NB4 (cell line): ENCODE measurements at regions not wholly inside any gene's neighbourhood (a gene's known extent, or its start where the extent isn't known, plus 50 kb on each side); places are given as distances from the start of the nearest gene placed in this dataset.

Source experiments
- DNase-seq: peaks from one replicate; pipeline ENCODE4 v3.0.0; 2010; ENCODE audit warnings: low read depth
- H3K4me3 ChIP-seq: one replicate; pipeline ENCODE4 v1.5.1; 2011; ENCODE audit warnings: mild to moderate bottlenecking, low read depth, low read length, moderate library complexity
- CTCF ChIP-seq: IDR thresholded peaks from one replicate; pipeline ENCODE4 v1.5.1; 2012; ENCODE audit warnings: low read depth, low read length
- MYC ChIP-seq: IDR thresholded peaks from 2 replicates; pipeline ENCODE4 v1.6.1; 2011; ENCODE audit warnings: low read depth, low read length
- POLR2A ChIP-seq: IDR thresholded peaks from 2 replicates; pipeline ENCODE4 v1.6.1; 2011; ENCODE audit warnings: mild to moderate bottlenecking; ENCODE audit not compliant: insufficient read length; ENCODE audit errors: extremely low read depth
- TF ChIP-seq, protein P1 (sequence below): IDR thresholded peaks from 2 replicates; pipeline ENCODE4 v1.6.1; 2011; ENCODE audit warnings: low read depth, low read length

GRCh38 chr6:82017773-82018172 lies 229.8 kb downstream of the IBTK start:
- no peak for DNase-seq
- no peak overlapping the region for H3K4me3 ChIP-seq
- TF ChIP-seq CTCF (no peak), MYC (no peak), POLR2A (no peak)
- TF ChIP-seq, protein P1, sequence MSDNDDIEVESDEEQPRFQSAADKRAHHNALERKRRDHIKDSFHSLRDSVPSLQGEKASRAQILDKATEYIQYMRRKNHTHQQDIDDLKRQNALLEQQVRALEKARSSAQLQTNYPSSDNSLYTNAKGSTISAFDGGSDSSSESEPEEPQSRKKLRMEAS: no peak

DNA sequence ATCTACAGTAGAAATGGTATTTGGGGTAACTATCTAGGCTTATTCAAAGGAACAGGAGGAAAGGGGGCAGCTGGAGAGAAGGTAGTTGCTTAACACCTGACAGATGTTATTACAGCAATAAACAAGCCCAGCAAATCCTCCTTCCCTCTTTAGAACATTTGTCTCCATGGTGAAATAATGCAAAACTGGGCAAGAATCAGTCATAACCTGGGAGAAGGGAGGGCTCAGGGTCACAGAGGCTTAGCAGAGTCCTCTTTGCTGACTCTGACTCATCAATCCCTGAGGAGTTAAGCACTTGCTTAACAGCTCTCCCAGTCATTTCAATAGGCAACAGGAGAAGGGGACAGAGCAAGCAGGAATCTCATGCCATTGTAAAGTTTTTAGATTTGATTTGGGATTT lies 230.3 kb downstream of the IBTK start:
- TF ChIP-seq MYC (no peak), CTCF (no peak), POLR2A (no peak)
- TF ChIP-seq, protein P1: no peak
- no peak overlapping the region for H3K4me3 ChIP-seq
- DNase-seq: peak; percentile 61

DNA sequence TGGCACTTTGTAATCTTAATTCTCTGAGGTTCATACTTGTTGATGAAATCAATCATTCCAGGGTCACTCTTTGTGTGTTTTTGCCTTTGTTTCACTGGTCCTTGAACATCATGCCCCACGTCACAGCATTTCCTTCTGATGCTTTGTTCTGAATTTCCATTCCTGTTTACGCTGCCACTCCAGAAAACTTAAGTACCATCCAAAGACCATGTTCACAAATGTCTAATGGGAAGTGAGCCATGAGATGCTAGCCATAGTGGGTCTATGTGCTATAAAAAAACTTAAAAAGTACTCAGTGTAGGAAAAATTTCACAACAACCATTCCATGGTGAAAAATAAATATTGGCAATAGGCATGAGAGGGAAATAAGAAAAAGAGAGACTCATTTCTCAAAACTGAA lies 232.0 kb downstream of the IBTK start:
- H3K4me3 ChIP-seq: no peak overlapping the region
- TF ChIP-seq CTCF (no peak), MYC (no peak), POLR2A (no peak)
- TF ChIP-seq, protein P1: no peak
- DNase-seq: no peak

DNA sequence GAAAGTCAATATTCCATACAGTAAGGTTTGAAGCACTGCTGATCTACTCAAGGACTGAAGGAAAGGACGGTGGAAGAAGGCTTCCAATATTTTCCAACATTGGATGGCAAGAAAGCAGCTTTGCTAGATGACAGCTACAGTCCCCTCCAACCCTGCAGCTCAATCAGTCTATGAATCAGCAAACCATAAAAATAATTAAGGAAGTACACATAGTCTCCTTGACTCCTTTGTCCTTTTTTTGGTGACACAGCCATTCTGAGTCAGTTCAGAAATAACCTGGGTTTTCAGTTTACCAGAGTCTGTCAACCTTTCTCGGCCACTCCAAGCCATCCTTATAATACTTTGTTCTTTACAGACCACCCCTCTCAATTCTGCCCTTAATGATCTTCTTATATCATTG lies 232.5 kb downstream of the IBTK start:
- peak; percentile 51 for DNase-seq
- TF ChIP-seq CTCF: no peak
- TF ChIP-seq, protein P1: no peak
- no peak for TF ChIP-seq MYC
- no peak for TF ChIP-seq POLR2A

DNA sequence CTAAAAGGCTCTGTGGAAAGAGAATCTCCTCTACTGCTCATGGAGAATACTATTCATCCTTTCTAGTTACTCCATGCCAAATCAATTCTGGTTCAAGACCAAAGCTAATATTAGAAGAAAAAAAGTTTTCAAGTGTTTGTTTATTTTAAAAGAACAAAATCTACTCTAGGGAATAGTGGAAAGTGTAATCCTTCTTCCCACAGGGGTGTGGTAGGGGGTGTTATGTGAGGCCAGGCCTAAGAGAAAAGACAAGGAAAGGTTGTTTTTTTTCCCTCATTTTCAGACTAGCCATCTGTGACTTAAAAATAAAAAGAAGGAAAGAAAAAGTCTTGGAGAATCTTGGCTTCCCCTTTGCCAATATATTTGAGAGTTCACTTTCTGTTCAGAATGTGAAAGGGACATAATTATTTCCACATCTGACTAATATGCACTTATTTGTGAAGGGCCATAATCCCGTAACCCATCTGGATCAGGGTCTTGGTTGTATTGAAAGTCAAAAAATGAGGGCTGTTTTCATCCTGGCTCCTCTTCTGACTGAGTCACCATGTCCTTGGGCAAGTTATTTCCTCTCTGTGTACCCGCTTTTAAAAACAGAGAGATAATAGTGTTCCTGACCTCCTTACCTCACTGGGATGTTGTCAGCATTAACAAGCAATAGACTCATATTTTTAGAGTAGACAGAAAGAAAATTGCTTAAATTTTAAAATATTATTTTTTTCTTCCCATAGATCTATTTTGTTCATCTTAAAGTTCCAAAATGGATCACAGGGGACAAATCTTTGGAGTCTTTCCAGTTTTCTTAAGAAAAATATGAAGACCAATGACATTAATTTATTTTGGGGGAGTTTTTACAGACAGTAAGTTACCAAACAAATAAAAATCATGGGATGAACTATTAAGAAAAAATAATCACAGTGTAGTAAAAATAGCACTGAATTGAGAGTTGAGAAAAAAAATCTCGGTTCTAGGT lies 233.7 kb downstream of the IBTK start:
- DNase-seq: peak; percentile 3
- TF ChIP-seq, protein P1: no peak
- TF ChIP-seq CTCF (no peak), MYC (no peak), POLR2A (no peak)
- no peak overlapping the region for H3K4me3 ChIP-seq

More for the DNA sequence above, 232.5 kb downstream of the IBTK start:
- H3K4me3 ChIP-seq: no peak overlapping the region
